Stimulated activated CD8-positive, alpha-beta memory T cell treated with anti-CD3 and anti-CD28 coated beads, Interleukin-2, amount 100 ng/mL, for 1 hour (primary cell): ENCODE measurements at regions not wholly inside any gene's neighbourhood (a gene's known extent, or its start where the extent isn't known, plus 50 kb on each side); places are given as distances from the start of the nearest gene placed in this dataset.
"Not testable (repeated sequence)": the region's sequence is repeated elsewhere in the genome, so short reads cannot be mapped to it uniquely, and the experiment has no call there.

ENCODE experiments used
- DNase-seq, 2 donors: peaks; one replicate each; pipeline ENCODE4 v3.0.0-alpha.2; 2020; ENCODE audit warnings: low read depth in 2 of 2

- no peak for DNase-seq
Measured at GRCh38 chr5:164203581-164204225, 698.3 kb downstream of the MAT2B start.

- no peak for DNase-seq
Measured at GRCh38 chr5:164204338-164204946, 699.0 kb downstream of the MAT2B start.

- DNase-seq, result no peak
Measured at GRCh38 chr5:164206196-164206595, 700.8 kb downstream of the MAT2B start.

GRCh38 chr5:164207646-164208045 is 702.2 kb downstream of the MAT2B start:
- DNase-seq, result no peak

GRCh38 chr5:164210491-164210890 is 705.1 kb downstream of the MAT2B start:
- no peak for DNase-seq

- no peak for DNase-seq
Measured at GRCh38 chr5:164214698-164215097, 709.3 kb downstream of the MAT2B start.

- DNase-seq, result no peak
Measured at GRCh38 chr5:164217464-164217863, 712.0 kb downstream of the MAT2B start.

- DNase-seq, result no peak
Measured at GRCh38 chr5:164220522-164220921, 715.1 kb downstream of the MAT2B start.

- no peak for DNase-seq
Measured at GRCh38 chr5:164224236-164224635, 718.8 kb downstream of the MAT2B start.

- DNase-seq, result no peak
Measured at GRCh38 chr5:164224772-164225171, 719.4 kb downstream of the MAT2B start.

- DNase-seq, result no peak
Measured at GRCh38 chr5:164230341-164230740, 724.9 kb downstream of the MAT2B start.

- no peak for DNase-seq
Measured at GRCh38 chr5:164233791-164234190, 728.4 kb downstream of the MAT2B start.

GRCh38 chr5:164234321-164234720 is 728.9 kb downstream of the MAT2B start:
- no peak for DNase-seq

- DNase-seq, result no peak
Measured at GRCh38 chr5:164235300-164235891, 730.0 kb downstream of the MAT2B start.

GRCh38 chr5:164237486-164237885 is 732.1 kb downstream of the MAT2B start:
- DNase-seq, result no peak

- not testable (repeated sequence) for DNase-seq
Measured at GRCh38 chr5:164251781-164252180, 746.4 kb downstream of the MAT2B start.

GRCh38 chr5:164253764-164254163 is 748.3 kb downstream of the MAT2B start:
- DNase-seq, result no peak

GRCh38 chr5:164255598-164256213 is 750.3 kb downstream of the MAT2B start:
- no peak for DNase-seq

- no peak for DNase-seq
Measured at GRCh38 chr5:164256351-164256750, 750.9 kb downstream of the MAT2B start.

- DNase-seq, result no peak
Measured at GRCh38 chr5:164256954-164257353, 751.5 kb downstream of the MAT2B start.

- no peak for DNase-seq
Measured at GRCh38 chr5:164265566-164265965, 760.1 kb downstream of the MAT2B start.

GRCh38 chr5:164266571-164266970 is 761.2 kb downstream of the MAT2B start:
- DNase-seq, result no peak

- DNase-seq, result no peak
Measured at GRCh38 chr5:164277720-164278119, 772.3 kb downstream of the MAT2B start.
